ENCODE measurements at regions not wholly inside any gene's neighbourhood (a gene's known extent, or its start where the extent isn't known, plus 50 kb on each side); places are given as distances from the start of the nearest gene placed in this dataset.

- no peak overlapping the region for H3K27ac ChIP-seq
- no peaks in the 10 kb centered on the region for H3K27me3 ChIP-seq (ENCODE audit: low read depth)
- intact Hi-C loops (cut with DNase I) = no loop called here
- DNase-seq (no peak), ATAC-seq (no peak)
- H3K36me3 ChIP-seq = no peaks in the 10 kb centered on the region
- H3K4me1 ChIP-seq = no peaks in the 10 kb centered on the region
- H3K9me3 ChIP-seq = no peaks in the 10 kb centered on the region
- no peak overlapping the region for H3K4me3 ChIP-seq
- no peak for TF ChIP-seq CTCF (IDR thresholded peaks at IDR 0.05)
These were observed 585.5 kb upstream of the SOX9 start for GRCh38 chr17:71535321-71535720.

- H3K4me1 ChIP-seq = no peaks in the 10 kb centered on the region
- ATAC-seq (no peak), DNase-seq (no peak)
- H3K27me3 ChIP-seq (ENCODE audit: low read depth) = no peaks in the 10 kb centered on the region
- no peak for TF ChIP-seq CTCF (IDR thresholded peaks at IDR 0.05)
- H3K27ac ChIP-seq = no peak overlapping the region
- H3K9me3 ChIP-seq = no peaks in the 10 kb centered on the region
- H3K4me3 ChIP-seq = no peak overlapping the region
- H3K36me3 ChIP-seq = no peaks in the 10 kb centered on the region
- intact Hi-C loops (cut with DNase I) = no loop called here
These were observed 574.4 kb upstream of the SOX9 start for GRCh38 chr17:71546419-71546818.

- no peak for TF ChIP-seq CTCF (IDR thresholded peaks at IDR 0.05)
- H3K36me3 ChIP-seq = no peaks in the 10 kb centered on the region
- intact Hi-C loops (cut with DNase I) = no loop called here
- no peak overlapping the region for H3K4me3 ChIP-seq
- no peaks in the 10 kb centered on the region for H3K27me3 ChIP-seq (ENCODE audit: low read depth)
- no peaks in the 10 kb centered on the region for H3K9me3 ChIP-seq
- no peak for DNase-seq
- no peaks in the 10 kb centered on the region for H3K4me1 ChIP-seq
- ATAC-seq = no peak
- H3K27ac ChIP-seq = no peak overlapping the region
These were observed 572.9 kb upstream of the SOX9 start for GRCh38 chr17:71547904-71548303.

- intact Hi-C loops (cut with DNase I) = no loop called here
- ATAC-seq (no peak), DNase-seq (no peak)
- Histone ChIP-seq H3K36me3 (no peaks in the 10 kb centered on the region), H3K27ac (no peak overlapping the region), H3K4me1 (no peaks in the 10 kb centered on the region), H3K9me3 (no peaks in the 10 kb centered on the region), H3K27me3 (ENCODE audit: low read depth) (no peaks in the 10 kb centered on the region), H3K4me3 (no peak overlapping the region)
- TF ChIP-seq CTCF (IDR thresholded peaks at IDR 0.05) = no peak
These were observed 572.2 kb upstream of the SOX9 start for GRCh38 chr17:71548540-71549190.

GRCh38 chr17:71550675-71551074 lies 570.1 kb upstream of the SOX9 start:
- no peak overlapping the region for H3K4me3 ChIP-seq
- ATAC-seq = no peak
- intact Hi-C loops (cut with DNase I) = no loop called here
- no peaks in the 10 kb centered on the region for H3K27me3 ChIP-seq (ENCODE audit: low read depth)
- no peaks in the 10 kb centered on the region for H3K36me3 ChIP-seq
- no peak for TF ChIP-seq CTCF (IDR thresholded peaks at IDR 0.05)
- no peaks in the 10 kb centered on the region for H3K9me3 ChIP-seq
- no peak overlapping the region for H3K27ac ChIP-seq
- no peak for DNase-seq
- no peaks in the 10 kb centered on the region for H3K4me1 ChIP-seq

All from lower lobe of right lung (tissue), 2 donors.